ENCODE measurements at regions not wholly inside any gene's neighbourhood (a gene's known extent, or its start where the extent isn't known, plus 50 kb on each side); places are given as distances from the start of the nearest gene placed in this dataset.

DNA sequence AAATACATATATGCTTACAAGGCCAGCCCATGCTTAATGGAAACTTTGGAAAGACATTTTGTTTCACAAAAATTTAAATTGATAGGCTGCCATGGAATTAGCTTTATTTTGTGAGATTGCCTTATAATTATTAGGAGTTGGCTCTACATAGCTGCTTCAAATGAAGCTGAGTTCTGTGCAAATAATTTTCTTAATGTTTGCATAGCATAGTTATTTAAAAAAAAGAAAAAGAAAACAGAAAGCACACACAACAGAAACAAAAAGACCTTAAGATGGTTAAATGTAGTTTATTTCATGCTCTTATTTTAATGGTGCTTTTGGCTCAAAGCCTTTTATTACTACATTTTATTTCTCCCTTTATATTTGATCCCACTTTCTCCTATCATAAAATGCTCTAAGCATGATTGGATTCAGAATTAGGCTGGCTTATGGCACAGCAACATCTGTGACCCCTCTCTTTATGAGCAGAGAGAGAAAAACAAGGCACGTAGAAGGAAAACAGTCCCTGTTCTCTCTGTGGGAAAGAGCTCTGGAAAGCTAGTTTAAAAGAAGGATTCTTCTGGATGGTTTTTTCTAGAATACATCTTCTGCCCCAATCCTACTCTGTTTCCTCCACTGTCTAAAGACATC, 530.5 kb downstream of the NTRK2 start (continued):
- no peak for TF ChIP-seq IRF9 (tag; IDR thresholded peaks at IDR 0.05)
- no peak for TF ChIP-seq HNRNPL (IDR thresholded peaks at IDR 0.05; ENCODE audit: low read depth, low read length)
- no peak for TF ChIP-seq COPS2 (conservative IDR thresholded peaks at IDR 0.05)

DNA sequence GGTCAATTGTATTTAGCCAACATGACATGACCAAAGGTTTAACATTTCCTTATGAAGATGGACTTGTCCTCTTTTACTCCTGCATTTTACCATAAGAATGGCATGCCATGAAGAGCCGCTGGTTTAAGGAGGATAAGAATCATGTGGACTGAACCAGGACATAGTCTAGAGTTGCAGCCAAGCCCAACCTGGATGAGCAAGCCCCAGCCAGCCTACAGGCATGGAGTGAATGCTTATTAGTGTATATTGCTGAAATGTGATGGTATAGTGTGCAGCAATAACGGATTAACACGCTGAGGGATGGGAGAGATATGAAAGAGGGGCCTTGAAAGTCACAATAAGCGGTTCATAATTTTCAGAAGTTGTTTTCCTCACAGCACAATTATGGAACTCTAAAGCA, 523.2 kb downstream of the NTRK2 start:
- H3K27me3 ChIP-seq (ENCODE audit: control insufficient read depth in 2 of 2, insufficient read depth in 2 of 2, low read length in 2 of 2) = no peaks in the 10 kb centered on the region
- no peak for FAIRE-seq
- TF ChIP-seq FOSL1 (tag; conservative IDR thresholded peaks at IDR 0.05) = no peak
- no peak for TF ChIP-seq CBX2 (IDR thresholded peaks at IDR 0.05; ENCODE audit: insufficient read depth, low read length, poor library complexity, severe bottlenecking)
- no peak for TF ChIP-seq FOXP4 (CRISPR knock-in tag; IDR thresholded peaks at IDR 0.05; ENCODE audit: borderline replicate concordance)
- TF ChIP-seq, protein P1, sequence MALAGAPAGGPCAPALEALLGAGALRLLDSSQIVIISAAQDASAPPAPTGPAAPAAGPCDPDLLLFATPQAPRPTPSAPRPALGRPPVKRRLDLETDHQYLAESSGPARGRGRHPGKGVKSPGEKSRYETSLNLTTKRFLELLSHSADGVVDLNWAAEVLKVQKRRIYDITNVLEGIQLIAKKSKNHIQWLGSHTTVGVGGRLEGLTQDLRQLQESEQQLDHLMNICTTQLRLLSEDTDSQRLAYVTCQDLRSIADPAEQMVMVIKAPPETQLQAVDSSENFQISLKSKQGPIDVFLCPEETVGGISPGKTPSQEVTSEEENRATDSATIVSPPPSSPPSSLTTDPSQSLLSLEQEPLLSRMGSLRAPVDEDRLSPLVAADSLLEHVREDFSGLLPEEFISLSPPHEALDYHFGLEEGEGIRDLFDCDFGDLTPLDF (CRISPR knock-in tag; IDR thresholded peaks at IDR 0.05) = no peak
- TF ChIP-seq TAF1 (IDR thresholded peaks at IDR 0.05; ENCODE audit: control insufficient read depth, extremely low read depth, insufficient read depth, low read length, severe bottlenecking) = no peak
- TF ChIP-seq ZNF133 (CRISPR knock-in tag; IDR thresholded peaks at IDR 0.05) = no peak
- no peak for TF ChIP-seq DPF2 (IDR thresholded peaks at IDR 0.05)
- TF ChIP-seq TOE1 (IDR thresholded peaks at IDR 0.05; ENCODE audit: borderline replicate concordance) = no peak
- TF ChIP-seq TOE1 (CRISPR knock-in tag; IDR thresholded peaks at IDR 0.05; ENCODE audit: borderline replicate concordance, low read depth) = no peak
- no peak for TF ChIP-seq KLF16 (IDR thresholded peaks at IDR 0.05)
- TF ChIP-seq, protein P2, sequence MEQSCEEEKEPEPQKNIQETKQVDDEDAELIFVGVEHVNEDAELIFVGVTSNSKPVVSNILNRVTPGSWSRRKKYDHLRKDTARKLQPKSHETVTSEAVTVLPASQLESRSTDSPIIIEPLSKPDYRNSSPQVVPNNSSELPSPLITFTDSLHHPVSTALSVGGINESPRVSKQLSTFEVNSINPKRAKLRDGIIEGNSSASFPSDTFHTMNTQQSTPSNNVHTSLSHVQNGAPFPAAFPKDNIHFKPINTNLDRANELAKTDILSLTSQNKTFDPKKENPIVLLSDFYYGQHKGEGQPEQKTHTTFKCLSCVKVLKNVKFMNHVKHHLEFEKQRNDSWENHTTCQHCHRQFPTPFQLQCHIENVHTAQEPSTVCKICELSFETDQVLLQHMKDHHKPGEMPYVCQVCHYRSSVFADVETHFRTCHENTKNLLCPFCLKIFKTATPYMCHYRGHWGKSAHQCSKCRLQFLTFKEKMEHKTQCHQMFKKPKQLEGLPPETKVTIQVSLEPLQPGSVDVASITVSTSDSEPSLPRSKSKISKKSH (CRISPR knock-in tag; IDR thresholded peaks at IDR 0.05) = no peak

More for the DNA sequence above, 523.2 kb downstream of the NTRK2 start:
- no peaks in the 10 kb centered on the region for H3K9me3 ChIP-seq (replicated peaks; ENCODE audit: control insufficient read depth, insufficient read depth, low read depth, low read length)
- BruUV-seq (replicated peaks) = no TSS peak
- ATAC-seq (no peak), DNase-seq (ENCODE audit: extremely low read depth in 1 of 4, low spot score in 3 of 4) (no peak)
- no peak overlapping the region for H2AFZ ChIP-seq (ENCODE audit: low read depth, low read length)
- no peaks in the 10 kb centered on the region for H4K20me1 ChIP-seq (replicated peaks; ENCODE audit: control insufficient read depth, insufficient read depth, low read length)
- POLR2A ChIA-PET = no interaction called here
- H3K4me3 ChIP-seq = no peak overlapping the region
- intact Hi-C loops (cut with micrococcal nuclease) (no loop called here), in situ Hi-C loops (cut with MboI) (no loop called here)
- H3K27ac ChIP-seq (ENCODE audit: extremely low read depth, low read depth, low read length) = no peak overlapping the region
- H3K4me1 ChIP-seq (replicated peaks in 1 of 2; ENCODE audit: control insufficient read depth in 2 of 2, insufficient read depth in 2 of 2, low read length in 2 of 2) = no peaks in the 10 kb centered on the region; a peak in 1 of 5 replicates
- no peak overlapping the region for H3K4me2 ChIP-seq (ENCODE audit: insufficient read depth, low read length)
- H3K9ac ChIP-seq (ENCODE audit: insufficient read depth in 1 of 2, low read depth in 2 of 2, low read length in 2 of 2) = no peak overlapping the region
- no peaks in the 10 kb centered on the region for H3K79me2 ChIP-seq (ENCODE audit: control insufficient read depth, insufficient read depth, low read length)
- CTCF ChIA-PET (ENCODE audit: low intra/inter-chr PET ratio) = no interaction called here
- no peaks in the 10 kb centered on the region for H3K36me3 ChIP-seq (ENCODE audit: control insufficient read depth, insufficient read depth, low read length)
- WGBS (ENCODE audit: insufficient coverage, low coverage, missing lambda C conversion rate) = 0% methylated on average over 4 of the region's 4 CpGs
- no peaks in the 10 kb centered on the region for H3K9me1 ChIP-seq (ENCODE audit: control insufficient read depth, insufficient read depth, low read length)
